ENCODE measurements at regions not wholly inside any gene's neighbourhood (a gene's known extent, or its start where the extent isn't known, plus 50 kb on each side); places are given as distances from the start of the nearest gene placed in this dataset.
"Not testable (repeated sequence)": the region's sequence is repeated elsewhere in the genome, so short reads cannot be mapped to it uniquely, and the experiment has no call there.

DNA sequence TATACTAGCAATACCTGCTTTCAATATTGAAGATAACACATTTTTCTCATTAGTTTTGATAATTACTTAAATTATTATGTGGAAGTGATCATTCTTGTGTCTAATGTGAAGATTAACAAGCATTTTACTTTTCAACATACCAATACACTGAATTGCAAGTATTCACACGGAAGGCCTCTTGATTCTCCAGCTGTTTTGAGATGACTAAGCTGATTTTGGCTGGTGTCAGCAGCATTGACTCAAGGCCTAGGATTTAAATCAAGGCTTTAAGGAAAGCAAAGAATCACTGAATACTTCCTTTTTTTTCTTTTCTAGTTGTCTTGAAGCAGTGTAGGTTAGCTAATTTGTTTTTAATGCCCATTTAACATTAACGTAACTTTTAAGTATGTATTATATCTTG is 373.7 kb downstream of the SRGAP2C start:
- POLR2A ChIA-PET (ENCODE audit: low non-redundant PET), result no interaction called here
- TF ChIP-seq, protein P1, sequence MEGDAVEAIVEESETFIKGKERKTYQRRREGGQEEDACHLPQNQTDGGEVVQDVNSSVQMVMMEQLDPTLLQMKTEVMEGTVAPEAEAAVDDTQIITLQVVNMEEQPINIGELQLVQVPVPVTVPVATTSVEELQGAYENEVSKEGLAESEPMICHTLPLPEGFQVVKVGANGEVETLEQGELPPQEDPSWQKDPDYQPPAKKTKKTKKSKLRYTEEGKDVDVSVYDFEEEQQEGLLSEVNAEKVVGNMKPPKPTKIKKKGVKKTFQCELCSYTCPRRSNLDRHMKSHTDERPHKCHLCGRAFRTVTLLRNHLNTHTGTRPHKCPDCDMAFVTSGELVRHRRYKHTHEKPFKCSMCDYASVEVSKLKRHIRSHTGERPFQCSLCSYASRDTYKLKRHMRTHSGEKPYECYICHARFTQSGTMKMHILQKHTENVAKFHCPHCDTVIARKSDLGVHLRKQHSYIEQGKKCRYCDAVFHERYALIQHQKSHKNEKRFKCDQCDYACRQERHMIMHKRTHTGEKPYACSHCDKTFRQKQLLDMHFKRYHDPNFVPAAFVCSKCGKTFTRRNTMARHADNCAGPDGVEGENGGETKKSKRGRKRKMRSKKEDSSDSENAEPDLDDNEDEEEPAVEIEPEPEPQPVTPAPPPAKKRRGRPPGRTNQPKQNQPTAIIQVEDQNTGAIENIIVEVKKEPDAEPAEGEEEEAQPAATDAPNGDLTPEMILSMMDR (conservative IDR thresholded peaks at IDR 0.05; ENCODE audit: low read depth), result no peak
- H3K27ac ChIP-seq, result no peak overlapping the region
- DNase-seq (ENCODE audit: low spot score), result peak; percentile 38
- CTCF ChIA-PET, result no interaction called here

DNA sequence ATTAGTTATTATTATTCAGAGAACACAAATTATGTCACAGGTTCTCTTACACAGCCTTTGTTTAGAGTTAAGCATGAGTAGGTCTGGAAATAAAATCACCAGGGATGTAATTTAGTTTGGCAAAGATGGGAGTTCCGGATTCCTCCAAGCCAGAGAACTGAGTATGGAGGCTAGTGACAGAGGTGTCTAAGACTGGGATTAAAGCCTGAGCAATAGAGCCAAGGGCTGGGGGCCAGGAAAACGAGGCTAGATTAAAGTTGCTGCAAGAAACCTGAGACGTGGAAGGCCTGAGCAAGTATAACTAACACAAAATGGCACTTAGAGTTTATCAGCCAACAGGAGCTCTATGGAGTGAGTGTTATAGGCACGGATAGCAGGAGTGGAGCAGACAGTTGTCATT is 381.6 kb downstream of the SRGAP2C start:
- ChIA-PET POLR2A (ENCODE audit: low non-redundant PET) (no interaction called here), CTCF (no interaction called here)
- no peak overlapping the region for H3K27ac ChIP-seq
- no peak for DNase-seq (ENCODE audit: low spot score)
- TF ChIP-seq, protein P1 (conservative IDR thresholded peaks at IDR 0.05; ENCODE audit: low read depth), result no peak

DNA sequence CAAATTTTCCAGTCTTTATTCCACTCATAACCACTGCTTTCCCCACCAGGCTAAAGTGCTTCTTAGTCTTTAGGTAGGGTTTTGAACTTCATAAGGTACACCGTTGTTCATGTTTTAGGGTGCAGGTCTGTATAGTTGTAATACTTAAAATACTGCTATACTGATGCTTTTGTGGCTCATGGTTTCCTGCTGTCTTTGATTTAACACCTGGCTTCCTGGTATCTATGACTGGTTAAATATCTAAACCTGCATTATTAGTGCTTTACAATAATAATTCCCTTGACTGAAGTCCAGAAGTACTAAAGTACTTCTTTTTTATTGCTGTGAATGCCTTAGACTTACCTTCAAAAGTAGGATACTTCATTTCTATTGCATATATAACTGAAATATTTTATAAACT is 384.7 kb downstream of the SRGAP2C start:
- TF ChIP-seq, protein P1 (conservative IDR thresholded peaks at IDR 0.05; ENCODE audit: low read depth), result no peak
- CTCF ChIA-PET, result no interaction called here
- POLR2A ChIA-PET (ENCODE audit: low non-redundant PET), result no interaction called here
- no peak overlapping the region for H3K27ac ChIP-seq
- DNase-seq (ENCODE audit: low spot score), result no peak

DNA sequence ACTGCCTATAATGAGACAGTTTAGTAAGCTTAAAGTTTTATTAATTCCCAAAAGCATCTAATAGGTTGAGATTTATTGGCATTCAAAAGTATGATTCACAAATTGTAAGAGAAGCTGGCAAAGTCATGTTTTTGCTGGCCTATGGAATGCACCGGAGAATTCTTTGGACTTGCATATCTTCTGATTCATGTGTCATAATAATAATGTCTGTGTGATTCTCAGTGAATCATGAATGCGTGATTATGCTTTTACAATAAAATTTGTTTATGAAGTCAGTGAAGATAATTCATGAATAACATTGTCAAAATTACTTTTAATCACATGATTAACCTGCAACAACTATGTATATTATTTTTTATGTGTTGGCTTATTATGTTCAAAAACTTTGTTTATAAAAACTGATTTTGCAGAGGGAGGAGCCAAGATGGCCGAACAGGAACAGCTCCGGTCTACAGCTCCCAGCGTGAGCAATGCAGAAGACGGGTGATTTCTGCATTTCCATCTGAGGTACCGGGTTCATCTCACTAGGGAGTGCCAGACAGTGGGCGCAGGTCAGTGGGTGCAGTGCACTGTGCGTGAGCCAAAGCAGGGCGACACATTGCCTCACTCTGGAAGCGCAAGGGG is 389.2 kb downstream of the SRGAP2C start:
- POLR2A ChIA-PET (ENCODE audit: low non-redundant PET), result interaction anchor here (1.0 kb wide), 1 partner anchor 55 kb away, joined by 4 read pairs; no protein-coding TSS in a partner anchor
- CTCF ChIA-PET, result not testable (repeated sequence)
- DNase-seq (ENCODE audit: low spot score), result peak; percentile 56
- peak overlapping the region; percentile 94 for H3K27ac ChIP-seq

DNA sequence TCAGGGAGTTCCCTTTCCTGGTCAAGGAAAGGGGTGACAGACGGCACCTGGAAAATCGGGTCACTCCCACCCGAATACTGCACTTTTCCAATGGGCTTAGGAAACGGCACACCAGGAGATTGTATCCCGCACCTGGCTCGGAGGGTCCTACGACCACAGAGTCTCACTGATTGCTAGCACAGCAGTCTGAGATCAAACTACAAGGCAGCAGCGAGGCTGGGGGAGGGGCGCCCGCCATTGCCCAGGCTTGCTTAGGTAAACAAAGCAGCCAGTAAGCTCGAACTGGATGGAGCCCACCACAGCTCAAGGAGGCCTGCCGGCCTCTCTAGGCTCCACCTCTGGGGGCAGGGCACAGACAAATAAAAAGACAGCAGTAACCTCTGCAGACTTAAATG is 389.7 kb downstream of the SRGAP2C start:
- H3K27ac ChIP-seq, result peak overlapping the region; percentile 94
- DNase-seq (ENCODE audit: low spot score); CTCF ChIA-PET; POLR2A ChIA-PET (ENCODE audit: low non-redundant PET): not testable (repeated sequence)

DNA sequence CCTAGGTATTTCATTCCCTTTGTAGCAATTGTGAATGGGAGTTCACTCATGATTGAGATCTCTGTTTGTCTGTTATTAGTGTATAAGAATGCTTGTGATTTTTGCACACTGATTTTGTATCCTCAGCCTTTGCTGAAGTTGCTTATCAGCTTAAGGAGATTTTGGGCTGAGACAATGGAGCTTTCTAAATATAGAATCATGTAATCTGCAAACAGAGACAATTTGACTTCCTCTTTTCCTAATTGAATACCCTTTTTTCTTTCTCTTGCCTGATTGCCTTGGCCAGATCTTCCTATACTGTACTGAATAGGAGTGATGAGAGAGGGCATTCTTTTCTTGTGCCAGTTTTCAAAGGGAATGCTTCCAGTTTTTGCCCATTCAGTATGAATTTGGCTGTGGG is 398.1 kb downstream of the SRGAP2C start:
- CTCF ChIA-PET; DNase-seq (ENCODE audit: low spot score); POLR2A ChIA-PET (ENCODE audit: low non-redundant PET); H3K27ac ChIP-seq: not testable (repeated sequence)

DNA sequence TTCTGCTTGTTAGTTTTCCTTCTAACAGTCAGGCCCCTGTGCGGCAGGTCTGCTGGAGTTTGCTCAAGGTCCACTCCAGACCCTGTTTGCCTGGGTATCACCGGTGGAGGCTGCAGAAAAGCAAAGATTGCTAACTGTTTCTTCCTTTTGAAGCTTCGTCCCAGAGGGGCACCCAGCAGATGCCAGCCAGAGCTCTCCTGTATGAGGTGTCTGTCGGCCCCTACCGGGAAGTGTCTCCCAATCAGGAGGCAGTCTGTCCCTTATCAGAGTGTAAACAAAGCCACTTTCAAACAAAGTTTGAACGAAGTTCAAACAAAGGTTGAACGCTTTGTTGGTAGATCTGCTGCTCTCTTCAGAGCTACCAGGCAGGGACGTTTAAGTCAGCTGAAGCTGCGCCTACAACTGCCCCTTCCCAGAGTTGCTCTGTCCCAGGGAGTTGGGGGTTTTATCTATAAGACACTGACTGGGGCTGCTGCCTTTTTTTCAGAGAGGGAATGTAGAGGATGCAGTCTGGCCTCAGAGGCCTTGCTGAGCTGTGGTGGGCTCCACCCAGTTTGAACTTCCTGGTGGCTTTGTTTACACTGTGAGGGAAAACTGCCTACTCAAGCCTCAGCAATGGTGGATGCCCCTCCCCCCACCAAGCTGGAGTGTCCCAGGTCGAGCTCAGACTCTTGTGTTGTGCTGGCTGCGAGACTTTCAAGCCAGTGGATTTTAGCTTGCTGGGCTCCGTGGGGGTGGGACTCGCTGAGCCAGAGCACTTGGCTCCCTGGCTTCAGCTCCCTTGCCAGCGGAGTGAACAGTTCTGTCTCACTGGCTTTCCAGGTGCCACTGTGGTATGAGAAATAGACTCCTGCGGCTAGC is 401.8 kb downstream of the SRGAP2C start:
- POLR2A ChIA-PET (ENCODE audit: low non-redundant PET), result no interaction called here
- DNase-seq (ENCODE audit: low spot score), result no peak
- TF ChIP-seq, protein P1 (conservative IDR thresholded peaks at IDR 0.05; ENCODE audit: low read depth), result no peak
- CTCF ChIA-PET, result no interaction called here
- H3K27ac ChIP-seq, result no peak overlapping the region

DNA sequence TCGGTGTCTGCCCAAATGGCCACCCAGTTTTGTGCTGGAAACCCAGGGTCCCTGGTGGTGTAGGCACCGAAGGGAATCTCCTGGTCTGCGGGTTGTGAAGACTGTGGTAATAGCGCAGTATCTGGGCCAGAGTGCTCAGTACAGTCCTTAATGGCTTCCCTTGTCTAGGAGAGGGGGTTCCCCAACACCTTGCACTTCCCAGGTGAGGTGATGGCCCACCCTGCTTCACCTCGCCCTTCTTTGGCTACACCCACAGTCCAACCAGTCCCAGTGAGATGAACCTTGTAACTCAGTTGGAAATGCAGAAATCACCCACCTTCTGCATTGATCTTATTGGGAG is 402.4 kb downstream of the SRGAP2C start:
- no peak overlapping the region for H3K27ac ChIP-seq
- CTCF ChIA-PET, result no interaction called here
- POLR2A ChIA-PET (ENCODE audit: low non-redundant PET), result no interaction called here
- no peak for DNase-seq (ENCODE audit: low spot score)
- TF ChIP-seq, protein P1 (conservative IDR thresholded peaks at IDR 0.05; ENCODE audit: low read depth), result no peak
